ENCODE measurements at regions not wholly inside any gene's neighbourhood (a gene's known extent, or its start where the extent isn't known, plus 50 kb on each side); places are given as distances from the start of the nearest gene placed in this dataset.

GRCh38 chr6:53432318-53433161 lies 83.8 kb upstream of the ELOVL5 start:
- DNase-seq (ENCODE audit: low read depth) = peak; percentile 26
- ChIA-PET CTCF (interaction anchor here (1.0 to 1.8 kb wide), 5 partner anchors 8 to 260 kb away, joined by 3 to 5 read pairs (median 3); no protein-coding TSS in a partner anchor), POLR2A (interaction anchor here (0.6 kb wide), 1 partner anchor 114 kb away, joined by 4 read pairs; no protein-coding TSS in a partner anchor)
- peaks cover 2% of the 10 kb centered on the region; the same call in 1 of the 2 replicates for H3K27me3 ChIP-seq (ENCODE audit: control insufficient read depth, insufficient read depth, low read length)
- no peak overlapping the region for H3K4me3 ChIP-seq (ENCODE audit: low read depth, low read length)
- no peaks in the 10 kb centered on the region for H3K36me3 ChIP-seq (ENCODE audit: control insufficient read depth, insufficient read depth, low read length)
- TF ChIP-seq CTCF (IDR thresholded peaks at IDR 0.05; ENCODE audit: insufficient read depth, low read depth, low read length) = no peak

- POLR2A ChIA-PET = no interaction called here
- no peak for TF ChIP-seq CTCF (IDR thresholded peaks at IDR 0.05; ENCODE audit: insufficient read depth, low read depth, low read length)
- Histone ChIP-seq H3K27me3 (ENCODE audit: control insufficient read depth, insufficient read depth, low read length) (peaks cover 2% of the 10 kb centered on the region; the same call in 1 of the 2 replicates), H3K4me3 (ENCODE audit: low read depth, low read length) (no peak overlapping the region), H3K36me3 (ENCODE audit: control insufficient read depth, insufficient read depth, low read length) (no peaks in the 10 kb centered on the region)
- no peak for DNase-seq (ENCODE audit: low read depth)
- CTCF ChIA-PET = no interaction called here
These were observed 83.0 kb upstream of the ELOVL5 start for GRCh38 chr6:53431704-53432103.

GRCh38 chr6:53429401-53429800 lies 80.7 kb upstream of the ELOVL5 start:
- ChIA-PET CTCF (interaction anchor here (1.3 kb wide), 1 partner anchor 259 kb away, joined by 5 read pairs; no protein-coding TSS in a partner anchor), POLR2A (no interaction called here)
- no peak for TF ChIP-seq CTCF (IDR thresholded peaks at IDR 0.05; ENCODE audit: insufficient read depth, low read depth, low read length)
- Histone ChIP-seq H3K27me3 (ENCODE audit: control insufficient read depth, insufficient read depth, low read length) (peaks cover 2% of the 10 kb centered on the region; the same call in 1 of the 2 replicates), H3K4me3 (ENCODE audit: low read depth, low read length) (no peak overlapping the region), H3K36me3 (ENCODE audit: control insufficient read depth, insufficient read depth, low read length) (no peaks in the 10 kb centered on the region)
- no peak for DNase-seq (ENCODE audit: low read depth)

- no peak for TF ChIP-seq CTCF (IDR thresholded peaks at IDR 0.05; ENCODE audit: insufficient read depth, low read depth, low read length)
- DNase-seq (ENCODE audit: low read depth) = no peak
- POLR2A ChIA-PET = no interaction called here
These were observed 80.1 kb upstream of the ELOVL5 start for GRCh38 chr6:53428886-53429285.

GRCh38 chr6:53426667-53427270 lies 78.0 kb upstream of the ELOVL5 start:
- DNase-seq (ENCODE audit: low read depth) = no peak
- Histone ChIP-seq H3K36me3 (ENCODE audit: control insufficient read depth, insufficient read depth, low read length) (no peaks in the 10 kb centered on the region), H3K27me3 (ENCODE audit: control insufficient read depth, insufficient read depth, low read length) (peaks cover 2% of the 10 kb centered on the region; the same call in 1 of the 2 replicates), H3K4me3 (ENCODE audit: low read depth, low read length) (no peak overlapping the region)
- ChIA-PET POLR2A (no interaction called here), CTCF (interaction anchor here (1.0 kb wide), 1 partner anchor 16 kb away, joined by 3 read pairs; no protein-coding TSS in a partner anchor)
- no peak for TF ChIP-seq CTCF (IDR thresholded peaks at IDR 0.05; ENCODE audit: insufficient read depth, low read depth, low read length)

More at GRCh38 chr6:53428886-53429285, 80.1 kb upstream of the ELOVL5 start:
- CTCF ChIA-PET = interaction anchor here (1.3 kb wide), 2 partner anchors 256 to 258 kb away, joined by 3 to 5 read pairs; no protein-coding TSS in a partner anchor
- no peaks in the 10 kb centered on the region for H3K36me3 ChIP-seq (ENCODE audit: control insufficient read depth, insufficient read depth, low read length)
- no peak overlapping the region for H3K4me3 ChIP-seq (ENCODE audit: low read depth, low read length)
- H3K27me3 ChIP-seq (ENCODE audit: control insufficient read depth, insufficient read depth, low read length) = peaks cover 2% of the 10 kb centered on the region; the same call in 1 of the 2 replicates
